Hepatocyte (in vitro differentiated cells): ENCODE measurements at regions not wholly inside any gene's neighbourhood (a gene's known extent, or its start where the extent isn't known, plus 50 kb on each side); places are given as distances from the start of the nearest gene placed in this dataset.

Experiments used
- DNase-seq: peaks from one replicate; pipeline ENCODE4 v3.0.0-alpha.2; 2016; ENCODE audit warnings: low spot score
- H2AFZ ChIP-seq: fragments of 200-600 bp; sonication (generic); 2 replicates; pipeline ENCODE4 v1.6.0; 2016; ENCODE audit warnings: antibody characterized with exemption, mild to moderate bottlenecking
- H3K27ac ChIP-seq: fragments of 200-600 bp; sonication (generic); 2 replicates; pipeline ENCODE4 v1.5.1; 2016; ENCODE audit warnings: mild to moderate bottlenecking
- H3K27me3 ChIP-seq: fragments of 200-600 bp; sonication (generic); 2 replicates; pipeline ENCODE4 v1.6.1; 2016
- H3K36me3 ChIP-seq: fragments of 200-600 bp; sonication (generic); replicated peaks from 2 replicates; pipeline ENCODE4 v1.5.1; 2016; ENCODE audit warnings: low read depth; ENCODE audit not compliant: insufficient read depth
- H3K4me1 ChIP-seq: fragments of 200-600 bp; sonication (generic); 2 replicates; pipeline ENCODE4 v1.5.1; 2016; ENCODE audit warnings: mild to moderate bottlenecking, moderate library complexity; ENCODE audit not compliant: insufficient read depth
- H3K4me2 ChIP-seq: fragments of 200-600 bp; sonication (generic); 2 replicates; pipeline ENCODE4 v1.6.0; 2016
- H3K4me3 ChIP-seq: fragments of 200-600 bp; sonication (generic); 2 replicates; pipeline ENCODE4 v1.5.1; 2016; ENCODE audit warnings: mild to moderate bottlenecking
- H3K79me2 ChIP-seq: fragments of 200-600 bp; sonication (generic); 2 replicates; pipeline ENCODE4 v1.6.0; 2017; ENCODE audit warnings: mild to moderate bottlenecking
- H3K9me2 ChIP-seq: fragments of 200-600 bp; sonication (generic); replicated peaks from 2 replicates; pipeline ENCODE4 v1.6.0; 2017; ENCODE audit warnings: mild to moderate bottlenecking; ENCODE audit not compliant: insufficient read depth
- H3K9me3 ChIP-seq: fragments of 200-600 bp; sonication (generic); 2 replicates; pipeline ENCODE4 v1.5.1; 2016; ENCODE audit warnings: low read depth, mild to moderate bottlenecking
- H4K20me1 ChIP-seq: fragments of 200-600 bp; sonication (generic); 2 replicates; pipeline ENCODE4 v1.6.0; 2016; ENCODE audit warnings: mild to moderate bottlenecking; ENCODE audit not compliant: insufficient read depth, poor library complexity, severe bottlenecking
- EZH2 ChIP-seq: fragments of 200-600 bp; sonication (generic); IDR thresholded peaks from 2 replicates; pipeline ENCODE4 v1.6.1; 2016; ENCODE audit warnings: antibody characterized with exemption, mild to moderate bottlenecking, borderline replicate concordance
- EZH2phosphoT487 ChIP-seq: fragments of 200-600 bp; sonication (generic); IDR thresholded peaks from one replicate; pipeline ENCODE4 v1.6.1; 2018; ENCODE audit warnings: antibody characterized with exemption, mild to moderate bottlenecking, low read depth, moderate library complexity; ENCODE audit not compliant: unreplicated experiment, severe bottlenecking
- WGBS: methylation state at CpG from one replicate; pipeline ENCODE4 v1.1.6; 2016; ENCODE audit warnings: low lambda C conversion rate; ENCODE audit errors: missing lambda C conversion rate; 5-methylcytosine and 5-hydroxymethylcytosine counted together
- TF ChIP-seq, protein P1 (sequence below): fragments of 200-600 bp; sonication (generic); IDR thresholded peaks from 2 replicates; pipeline ENCODE4 v1.5.1; 2016; ENCODE audit warnings: antibody characterized with exemption, mild to moderate bottlenecking; ENCODE audit not compliant: poor library complexity

DNA sequence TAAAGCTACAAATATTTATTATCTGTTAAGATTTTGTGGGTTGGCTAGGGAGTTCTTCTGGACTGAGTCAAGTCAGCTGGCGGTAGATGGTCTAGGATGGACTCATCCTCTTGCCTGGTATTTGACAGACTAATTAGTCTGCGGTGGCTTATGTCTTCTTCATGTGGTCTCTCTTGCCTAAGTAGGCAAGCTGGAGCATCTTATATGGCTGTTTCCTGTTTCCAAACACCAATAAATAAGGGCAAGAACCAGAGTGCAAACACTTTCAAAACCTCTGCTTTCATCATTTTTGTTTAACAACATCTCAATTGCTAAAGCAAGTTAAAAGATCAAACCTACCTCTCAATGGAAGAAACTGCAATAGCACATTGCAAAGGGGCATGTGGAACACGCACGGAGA lies 484.8 kb downstream of the PTPRC start:
- no peaks in the 10 kb centered on the region for H4K20me1 ChIP-seq
- 60% methylated on average over 4 of the region's 4 CpGs for WGBS
- peak; percentile 20 for DNase-seq
- H3K4me2 ChIP-seq, result no peak overlapping the region
- H3K9me2 ChIP-seq, result no peaks in the 10 kb centered on the region
- no peak overlapping the region for H2AFZ ChIP-seq
- no peaks in the 10 kb centered on the region for H3K27me3 ChIP-seq
- H3K4me3 ChIP-seq, result no peak overlapping the region
- no peaks in the 10 kb centered on the region for H3K9me3 ChIP-seq
- H3K4me1 ChIP-seq, result no peaks in the 10 kb centered on the region
- H3K27ac ChIP-seq, result no peak overlapping the region
- no peaks in the 10 kb centered on the region for H3K36me3 ChIP-seq
- TF ChIP-seq EZH2, result no peak
- TF ChIP-seq, protein P1, sequence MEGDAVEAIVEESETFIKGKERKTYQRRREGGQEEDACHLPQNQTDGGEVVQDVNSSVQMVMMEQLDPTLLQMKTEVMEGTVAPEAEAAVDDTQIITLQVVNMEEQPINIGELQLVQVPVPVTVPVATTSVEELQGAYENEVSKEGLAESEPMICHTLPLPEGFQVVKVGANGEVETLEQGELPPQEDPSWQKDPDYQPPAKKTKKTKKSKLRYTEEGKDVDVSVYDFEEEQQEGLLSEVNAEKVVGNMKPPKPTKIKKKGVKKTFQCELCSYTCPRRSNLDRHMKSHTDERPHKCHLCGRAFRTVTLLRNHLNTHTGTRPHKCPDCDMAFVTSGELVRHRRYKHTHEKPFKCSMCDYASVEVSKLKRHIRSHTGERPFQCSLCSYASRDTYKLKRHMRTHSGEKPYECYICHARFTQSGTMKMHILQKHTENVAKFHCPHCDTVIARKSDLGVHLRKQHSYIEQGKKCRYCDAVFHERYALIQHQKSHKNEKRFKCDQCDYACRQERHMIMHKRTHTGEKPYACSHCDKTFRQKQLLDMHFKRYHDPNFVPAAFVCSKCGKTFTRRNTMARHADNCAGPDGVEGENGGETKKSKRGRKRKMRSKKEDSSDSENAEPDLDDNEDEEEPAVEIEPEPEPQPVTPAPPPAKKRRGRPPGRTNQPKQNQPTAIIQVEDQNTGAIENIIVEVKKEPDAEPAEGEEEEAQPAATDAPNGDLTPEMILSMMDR, result no peak
- no peak for TF ChIP-seq EZH2phosphoT487
- no peaks in the 10 kb centered on the region for H3K79me2 ChIP-seq

DNA sequence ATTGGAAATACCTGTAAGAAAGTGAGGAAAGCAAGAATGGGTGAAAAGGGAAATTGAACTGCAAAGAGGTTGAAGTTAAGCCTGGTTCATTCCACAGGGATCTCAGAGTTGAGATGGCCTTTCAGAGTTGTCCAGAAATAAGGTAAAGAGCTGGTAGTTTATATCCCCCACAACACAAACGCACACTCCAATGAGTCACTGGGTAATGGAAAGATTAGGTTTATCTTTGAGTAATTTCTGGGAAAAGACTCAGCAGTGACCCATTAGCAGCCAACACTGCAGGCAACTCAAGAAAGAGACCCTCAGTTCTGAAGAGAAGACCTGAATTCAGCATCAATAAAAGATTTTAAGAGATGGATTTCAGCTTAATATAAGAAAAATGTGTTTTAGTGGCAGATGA lies 485.5 kb downstream of the PTPRC start:
- no peaks in the 10 kb centered on the region for H3K4me1 ChIP-seq
- no peak for DNase-seq
- 32% methylated on average over 1 of the region's 1 CpG for WGBS
- no peaks in the 10 kb centered on the region for H4K20me1 ChIP-seq
- no peaks in the 10 kb centered on the region for H3K36me3 ChIP-seq
- H3K79me2 ChIP-seq, result no peaks in the 10 kb centered on the region
- TF ChIP-seq, protein P1, result no peak
- TF ChIP-seq EZH2 (no peak), EZH2phosphoT487 (no peak)
- no peak overlapping the region for H3K4me2 ChIP-seq
- H3K27ac ChIP-seq, result no peak overlapping the region
- H3K9me2 ChIP-seq, result no peaks in the 10 kb centered on the region
- H3K9me3 ChIP-seq, result no peaks in the 10 kb centered on the region
- H3K4me3 ChIP-seq, result no peak overlapping the region
- H3K27me3 ChIP-seq, result no peaks in the 10 kb centered on the region
- no peak overlapping the region for H2AFZ ChIP-seq

DNA sequence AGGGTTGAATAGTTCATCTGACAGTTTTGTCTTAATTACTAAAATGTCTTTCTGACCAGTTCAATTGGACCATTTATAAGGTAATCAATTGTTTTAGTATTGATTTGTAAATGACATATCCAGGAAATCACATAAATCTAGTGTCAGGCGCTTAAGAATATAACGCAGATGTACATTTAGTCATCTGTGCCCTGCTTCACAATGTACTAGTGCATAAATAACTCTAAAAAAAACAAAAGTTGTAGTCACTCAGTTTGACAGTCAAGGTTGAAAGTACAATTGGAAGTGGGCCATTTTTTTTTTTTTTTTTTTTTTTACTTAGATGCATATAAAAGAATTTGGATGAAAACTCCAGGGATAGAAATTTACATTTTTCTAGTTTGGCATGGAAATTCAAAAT lies 490.4 kb downstream of the PTPRC start:
- Histone ChIP-seq H4K20me1 (no peaks in the 10 kb centered on the region), H3K27ac (no peak overlapping the region), H2AFZ (no peak overlapping the region), H3K4me1 (no peaks in the 10 kb centered on the region), H3K27me3 (no peaks in the 10 kb centered on the region), H3K4me3 (no peak overlapping the region), H3K79me2 (no peaks in the 10 kb centered on the region), H3K9me2 (no peaks in the 10 kb centered on the region), H3K4me2 (no peak overlapping the region), H3K36me3 (no peaks in the 10 kb centered on the region), H3K9me3 (no peaks in the 10 kb centered on the region)
- no peak for DNase-seq
- WGBS, result 87% methylated on average over 2 of the region's 2 CpGs
- TF ChIP-seq EZH2phosphoT487 (no peak), EZH2 (no peak)
- TF ChIP-seq, protein P1, result no peak

DNA sequence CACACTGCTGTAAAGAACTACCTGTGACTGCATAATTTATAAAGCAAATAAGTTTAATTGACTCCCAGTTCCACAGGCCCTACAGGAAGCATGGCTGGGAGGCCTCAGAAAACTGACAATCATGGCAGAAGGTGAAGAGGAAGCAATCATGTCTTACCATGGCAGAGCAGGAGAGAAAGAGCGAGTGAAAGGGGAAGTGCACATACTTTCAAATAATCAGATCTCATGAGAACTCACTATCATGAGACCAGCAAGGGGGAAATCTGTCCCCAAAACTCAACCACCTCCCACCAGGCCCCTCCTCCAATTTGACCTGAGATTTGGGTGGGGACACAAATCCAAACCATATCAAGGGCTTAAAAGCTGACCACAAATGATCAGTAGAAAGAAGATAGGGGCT lies 493.2 kb downstream of the PTPRC start:
- 95% methylated on average over 1 of the region's 1 CpG for WGBS
- H3K9me2 ChIP-seq, result no peaks in the 10 kb centered on the region
- no peak overlapping the region for H3K4me3 ChIP-seq
- no peaks in the 10 kb centered on the region for H3K79me2 ChIP-seq
- H3K9me3 ChIP-seq, result no peaks in the 10 kb centered on the region
- H3K36me3 ChIP-seq, result no peaks in the 10 kb centered on the region
- no peaks in the 10 kb centered on the region for H3K27me3 ChIP-seq
- H3K4me1 ChIP-seq, result no peaks in the 10 kb centered on the region
- H3K27ac ChIP-seq, result no peak overlapping the region
- no peak for DNase-seq
- H3K4me2 ChIP-seq, result no peak overlapping the region
- no peak overlapping the region for H2AFZ ChIP-seq
- no peaks in the 10 kb centered on the region for H4K20me1 ChIP-seq
- TF ChIP-seq EZH2phosphoT487 (no peak), EZH2 (no peak)
- TF ChIP-seq, protein P1, result no peak
